Retina (tissue), 1 donor: ENCODE measurements at regions not wholly inside any gene's neighbourhood (a gene's known extent, or its start where the extent isn't known, plus 50 kb on each side); places are given as distances from the start of the nearest gene placed in this dataset.
A peak's percentile ranks its signal among the peaks of the same experiment; 100 is the strongest.
"Not testable (repeated sequence)": the region's sequence is repeated elsewhere in the genome, so short reads cannot be mapped to it uniquely, and the experiment has no call there.

Experiments used
- DNase-seq: peaks from one replicate; pipeline ENCODE4 v3.0.0-alpha.2; 2016

DNA sequence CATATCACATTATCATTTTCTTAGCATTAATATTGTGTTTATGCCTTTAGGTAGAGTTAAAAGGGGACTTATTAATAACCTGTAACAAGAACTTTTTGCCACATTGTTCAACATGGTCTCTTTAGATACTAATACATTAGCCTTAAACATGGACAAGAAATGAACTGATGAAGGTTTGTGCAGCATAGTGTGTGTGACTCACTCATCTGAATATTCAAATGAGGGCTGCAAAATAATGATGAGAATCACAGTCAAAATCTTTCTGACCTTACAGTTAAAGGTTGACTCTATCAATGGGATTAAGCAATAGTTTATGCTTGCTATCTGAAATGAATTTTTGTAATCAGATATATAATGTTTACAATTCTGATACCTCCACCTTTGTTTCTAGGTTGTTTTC lies 1189.3 kb upstream of the CITED2 start:
- no peak for DNase-seq

DNA sequence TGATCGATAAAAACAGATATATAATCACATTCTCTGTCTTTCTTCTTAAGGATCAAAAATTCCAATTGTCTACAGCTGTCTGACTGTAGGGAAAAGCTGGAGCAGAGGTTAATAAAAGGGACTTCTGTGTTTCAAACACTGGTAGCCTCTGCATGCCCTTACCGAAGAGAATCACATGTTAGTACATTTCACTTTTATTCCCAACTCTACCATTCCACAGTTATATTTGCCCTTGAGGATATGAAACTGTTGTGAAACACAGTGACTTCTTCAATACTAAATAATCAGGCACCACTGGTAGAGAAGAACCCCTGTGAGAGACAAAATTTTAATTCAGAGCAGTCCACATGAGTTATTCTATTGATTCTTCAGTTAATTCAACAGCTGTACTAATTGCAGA lies 1187.3 kb upstream of the CITED2 start:
- DNase-seq, result no peak

DNA sequence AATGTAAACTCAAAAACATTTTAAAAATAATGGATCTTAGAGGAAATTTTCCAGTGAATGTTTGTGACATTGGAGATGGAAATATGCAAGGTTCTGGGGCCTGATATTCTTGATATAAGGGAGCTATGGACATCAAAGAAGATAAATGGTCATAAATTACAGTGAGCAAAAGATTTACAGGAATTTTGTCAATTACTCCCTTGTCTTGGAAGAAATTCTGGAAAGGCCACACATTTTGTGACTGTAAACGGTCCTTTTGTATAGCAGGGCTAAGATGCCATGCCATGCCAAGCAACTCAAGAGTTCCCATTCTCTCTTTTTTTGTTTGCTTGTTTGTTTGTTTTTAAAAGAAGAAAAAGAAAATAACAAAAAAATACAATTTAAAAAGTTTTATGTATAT lies 1186.2 kb upstream of the CITED2 start:
- DNase-seq, result no peak

DNA sequence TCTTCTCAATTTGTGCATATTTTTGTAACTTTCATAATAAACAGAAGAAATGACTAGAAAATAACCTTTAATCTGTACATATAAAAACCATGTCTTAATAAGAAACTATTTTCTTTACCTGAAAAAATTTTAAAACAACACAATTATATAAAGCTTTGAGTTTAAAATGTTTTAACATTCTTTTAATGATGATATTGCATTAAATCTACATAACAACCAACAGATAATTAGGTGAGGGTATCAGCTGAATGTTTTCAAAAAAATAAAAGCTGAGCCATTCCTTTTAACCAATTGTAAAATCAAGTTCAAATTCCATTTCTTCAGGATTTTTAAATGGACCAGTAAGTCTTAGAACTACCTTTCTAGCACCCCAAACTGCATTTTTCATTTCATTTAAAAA lies 1185.0 kb upstream of the CITED2 start:
- DNase-seq, result no peak

DNA sequence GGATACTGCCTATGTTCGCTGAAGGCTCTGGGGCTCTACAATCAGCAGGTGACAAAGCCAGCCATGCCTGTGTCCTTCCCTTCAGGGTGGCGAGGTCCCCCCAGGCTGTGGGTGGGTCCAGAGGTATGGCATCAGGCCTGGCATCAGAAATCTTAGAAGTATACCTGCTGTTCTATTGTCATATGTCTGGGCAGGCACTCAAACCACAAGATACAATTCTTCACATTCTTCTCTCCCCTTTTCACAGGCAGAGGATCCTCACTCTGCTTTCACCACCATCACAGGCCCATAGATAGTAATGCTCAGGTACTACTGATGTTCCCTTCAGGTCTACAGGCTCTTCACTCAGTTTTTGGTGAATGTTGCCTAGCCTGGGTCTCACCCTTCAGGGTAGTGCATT lies 1180.0 kb upstream of the CITED2 start:
- no peak for DNase-seq

DNA sequence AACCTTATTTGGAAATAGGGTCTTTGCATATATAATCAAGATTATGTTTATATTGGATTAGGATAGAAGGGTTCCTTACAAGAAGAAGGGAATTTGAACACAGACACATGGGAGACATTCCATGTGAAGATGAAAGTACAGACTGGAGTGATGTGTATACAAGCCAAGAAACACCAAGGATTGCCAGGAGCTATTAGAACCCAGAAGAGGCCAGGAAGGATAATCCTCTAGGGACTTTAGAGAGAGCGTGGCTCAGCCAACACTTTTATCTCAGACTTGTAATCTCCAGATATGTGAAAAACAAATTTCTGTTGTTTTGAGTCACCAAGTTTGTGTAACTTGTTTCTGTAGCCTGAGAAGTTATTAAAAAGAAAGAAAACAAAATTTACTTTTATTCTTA lies 1173.9 kb upstream of the CITED2 start:
- no peak for DNase-seq

DNA sequence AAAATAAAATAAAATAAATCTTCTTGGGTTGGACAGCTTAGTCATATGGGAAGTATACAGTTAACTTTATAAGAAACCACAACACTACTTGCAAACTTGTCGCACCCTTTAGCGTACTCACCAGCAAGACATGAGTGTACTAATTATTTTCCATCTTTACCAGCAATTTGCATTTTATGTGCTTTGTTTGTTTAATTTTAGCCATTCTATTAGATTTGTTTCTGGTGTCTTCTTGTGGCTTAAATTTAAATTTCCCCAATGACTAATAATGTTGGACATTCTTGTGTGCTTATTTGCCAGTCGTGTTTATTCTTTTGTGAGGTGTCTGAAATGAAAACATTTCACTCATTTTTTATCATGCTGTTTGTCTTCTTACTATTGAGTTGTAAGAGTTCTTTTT lies 1172.2 kb upstream of the CITED2 start:
- no peak for DNase-seq

DNA sequence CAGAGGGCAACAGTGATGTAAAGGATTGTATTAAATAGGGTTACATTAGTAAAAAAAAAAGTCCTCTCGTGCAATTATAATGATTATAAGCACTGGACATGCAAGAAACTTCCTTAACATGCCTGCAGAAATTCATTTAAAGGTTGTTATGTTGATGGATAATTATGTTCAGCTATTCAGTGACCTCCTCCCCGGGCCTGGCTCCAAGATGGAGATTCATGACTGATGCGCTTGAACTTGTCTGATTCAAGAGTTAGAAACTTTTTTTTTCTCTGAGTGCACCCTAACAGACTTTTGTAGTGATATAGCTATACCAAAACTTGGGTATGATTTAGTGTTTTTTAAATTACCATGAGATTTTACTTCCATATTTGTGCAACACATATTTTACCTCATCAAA lies 1170.0 kb upstream of the CITED2 start:
- DNase-seq, result no peak

DNA sequence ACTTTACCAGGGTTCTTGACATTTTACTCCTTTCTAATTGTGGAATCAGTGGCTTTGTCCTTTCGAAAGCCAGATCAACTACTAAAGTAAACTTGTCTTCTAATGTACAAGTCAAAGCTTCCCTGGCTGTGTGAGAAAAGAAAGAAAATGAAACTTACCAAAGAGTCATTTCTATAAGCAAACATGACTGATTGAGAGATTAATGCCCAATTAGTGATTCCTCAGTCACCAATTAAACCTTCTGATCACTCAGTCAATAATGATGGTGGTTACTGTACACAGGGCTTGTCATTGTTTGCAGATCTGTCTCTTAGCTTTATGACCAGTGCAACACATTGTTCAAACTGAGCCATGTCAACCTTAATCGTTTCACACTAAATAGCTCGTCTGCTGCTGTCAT lies 1168.4 kb upstream of the CITED2 start:
- peak; percentile 24 for DNase-seq

DNA sequence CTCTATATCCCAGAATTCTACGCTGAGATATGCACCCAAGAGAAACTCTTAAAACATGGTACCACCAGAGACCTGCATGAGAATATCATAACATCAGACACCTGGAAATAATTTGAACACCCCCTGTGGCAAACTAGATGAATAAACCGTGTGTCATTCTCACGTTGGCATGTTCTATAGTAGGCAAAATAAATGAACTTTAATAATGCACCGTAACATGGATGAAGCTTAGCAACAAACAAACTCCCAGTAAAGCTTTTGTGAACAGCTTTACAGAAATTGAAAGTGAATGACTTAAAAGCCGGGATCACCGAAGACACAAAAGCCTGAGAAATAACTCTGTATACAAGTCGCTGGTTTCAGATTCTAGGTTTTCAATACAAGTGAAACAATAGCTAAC lies 1166.8 kb upstream of the CITED2 start:
- DNase-seq, result no peak

DNA sequence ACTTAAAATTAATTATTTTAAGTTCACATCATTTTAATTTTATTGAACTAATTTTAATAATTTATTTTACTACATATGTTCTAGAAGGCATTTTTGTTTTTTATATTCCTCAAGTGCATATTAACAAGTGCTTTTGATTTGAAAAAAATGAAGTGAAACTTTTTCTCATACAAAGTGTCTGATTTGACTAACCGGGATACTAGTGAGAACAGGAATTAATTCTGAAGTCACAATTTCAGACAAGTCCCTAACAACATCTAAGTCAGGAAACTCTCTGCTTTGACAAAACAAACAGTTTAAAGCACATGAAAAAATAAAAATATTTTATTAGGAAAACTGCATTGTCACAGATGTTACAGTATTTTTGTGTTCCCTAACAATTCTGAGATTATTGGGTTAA lies 1166.3 kb upstream of the CITED2 start:
- DNase-seq, result no peak

DNA sequence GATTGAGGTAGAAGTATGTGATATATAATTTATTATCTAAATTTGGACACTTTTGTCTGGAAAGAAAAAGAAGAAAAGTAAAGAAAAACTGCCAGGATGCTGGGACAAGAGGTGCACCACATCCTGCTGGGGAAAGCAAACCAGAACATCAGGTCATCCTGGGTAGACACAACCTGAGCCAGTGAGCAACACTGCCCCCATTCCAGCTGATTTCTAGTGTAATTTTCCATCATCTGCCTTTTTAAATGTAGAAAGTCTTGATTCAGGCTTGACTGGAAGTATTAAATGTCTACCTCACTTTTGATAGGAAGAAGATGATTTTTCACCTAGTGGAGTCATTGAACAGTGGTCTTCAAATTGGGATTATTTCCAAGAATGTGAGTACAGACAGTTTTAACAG lies 1164.5 kb upstream of the CITED2 start:
- no peak for DNase-seq

DNA sequence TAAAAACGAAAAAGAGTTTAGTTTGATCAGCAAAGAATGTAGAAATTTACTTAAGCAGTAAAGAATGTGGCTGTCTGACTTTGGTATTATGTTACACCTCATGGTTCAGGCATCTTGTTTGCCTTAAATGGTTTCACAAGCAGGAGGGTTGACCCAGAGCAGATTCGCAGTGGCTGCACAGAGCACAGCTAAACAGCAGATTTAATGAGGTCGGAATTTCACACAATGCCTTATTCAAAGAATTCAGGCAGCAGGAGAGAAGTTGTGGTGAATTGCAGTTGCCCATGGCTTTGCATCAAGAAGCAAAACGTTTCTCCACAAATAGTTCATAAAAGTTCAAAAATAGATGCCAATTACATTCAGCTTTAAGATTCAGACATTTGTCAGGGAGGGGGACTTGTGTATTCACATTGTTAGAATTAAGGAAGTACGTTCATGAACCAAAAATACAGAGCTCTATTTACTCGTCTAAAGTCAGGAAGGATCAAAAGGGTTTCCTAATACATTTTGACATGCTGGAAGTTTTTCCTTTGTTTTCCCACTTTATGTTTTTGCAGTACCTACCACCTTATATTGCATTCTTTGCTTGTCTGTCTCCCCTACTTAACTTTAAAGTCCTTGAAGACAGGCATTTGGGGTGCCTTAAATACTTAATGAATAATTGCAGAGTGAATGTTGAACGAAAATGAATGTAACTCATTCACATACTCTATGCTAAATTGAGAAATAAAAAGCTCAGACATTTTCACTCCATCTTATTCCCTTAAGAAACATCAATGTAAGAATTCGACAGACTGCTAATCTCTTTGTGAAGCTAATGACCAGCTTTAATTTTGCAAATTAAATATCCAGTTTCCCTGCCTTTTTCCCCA lies 1163.6 kb upstream of the CITED2 start:
- peak; percentile 75 for DNase-seq

DNA sequence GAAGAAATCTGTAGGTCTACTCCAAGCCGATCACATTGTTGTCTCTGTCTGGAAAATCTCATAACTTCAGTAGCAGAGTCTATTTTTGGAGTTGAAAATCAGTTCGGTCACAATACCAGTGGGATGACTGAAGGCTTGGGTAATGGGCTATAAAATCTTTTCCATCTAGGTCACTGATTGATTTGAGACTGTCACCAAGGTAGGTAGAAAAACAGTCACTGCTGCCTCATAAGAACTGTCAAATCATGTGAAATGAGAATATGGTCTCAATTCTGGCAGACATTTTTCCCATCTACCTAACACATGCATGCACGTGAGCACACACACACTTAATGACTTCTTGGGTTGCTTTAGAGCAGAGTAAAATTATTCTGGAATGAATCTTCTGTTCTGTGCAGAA lies 1162.8 kb upstream of the CITED2 start:
- DNase-seq, result no peak

DNA sequence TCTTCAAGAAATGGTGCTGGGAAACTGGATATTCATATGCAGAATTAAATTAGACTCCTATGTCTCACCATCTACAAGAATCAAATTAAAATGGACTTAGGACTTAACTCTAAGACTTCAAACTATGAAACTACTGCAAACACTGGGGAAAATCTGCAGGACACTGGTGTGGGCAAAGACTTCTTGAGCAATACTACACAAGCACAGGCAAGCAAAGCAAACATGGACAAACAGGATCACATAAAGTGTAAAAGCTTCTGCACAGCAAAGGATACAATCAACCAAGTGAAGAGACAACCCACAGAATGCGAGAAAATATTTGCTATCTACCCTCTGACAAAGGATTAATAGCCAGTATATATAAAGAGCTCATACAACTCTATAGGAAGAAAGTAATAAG lies 1161.1 kb upstream of the CITED2 start:
- DNase-seq, result no peak

DNA sequence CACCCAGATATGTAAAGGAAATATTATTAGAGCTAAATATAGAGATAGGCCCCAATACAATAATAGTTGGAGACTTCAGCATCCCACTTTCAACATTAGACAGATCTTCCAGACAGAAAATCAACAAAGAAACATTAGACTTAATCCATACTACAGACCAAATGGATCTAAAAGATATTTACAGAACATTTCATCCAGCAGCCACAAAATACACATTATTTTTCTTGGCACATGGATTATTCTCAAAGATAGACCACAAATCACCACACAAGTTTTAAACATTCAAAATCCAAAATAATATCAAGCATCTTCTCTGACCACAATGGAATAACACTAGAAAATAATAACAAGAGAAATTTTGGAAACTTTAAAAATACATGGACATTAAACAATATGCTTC lies 1159.1 kb upstream of the CITED2 start:
- no peak for DNase-seq

DNA sequence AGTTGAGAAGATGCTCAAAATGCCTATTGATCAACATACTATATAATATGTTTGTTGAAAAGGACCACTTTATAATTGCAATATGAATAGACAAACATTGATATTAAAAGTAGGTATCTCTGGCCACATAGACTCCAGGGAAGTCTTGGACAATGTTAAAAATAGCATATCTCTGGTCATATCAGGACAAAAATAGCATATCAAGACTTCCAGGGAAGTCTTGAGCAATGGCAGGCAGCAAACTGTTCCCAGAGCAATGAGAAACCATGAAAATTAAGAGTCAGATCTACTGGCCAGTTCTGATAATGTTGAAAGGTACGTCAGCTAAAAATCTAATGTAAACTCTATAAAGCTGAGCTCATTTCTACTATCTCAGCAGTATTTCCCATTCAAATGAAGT lies 1130.3 kb upstream of the CITED2 start:
- DNase-seq, result no peak

DNA sequence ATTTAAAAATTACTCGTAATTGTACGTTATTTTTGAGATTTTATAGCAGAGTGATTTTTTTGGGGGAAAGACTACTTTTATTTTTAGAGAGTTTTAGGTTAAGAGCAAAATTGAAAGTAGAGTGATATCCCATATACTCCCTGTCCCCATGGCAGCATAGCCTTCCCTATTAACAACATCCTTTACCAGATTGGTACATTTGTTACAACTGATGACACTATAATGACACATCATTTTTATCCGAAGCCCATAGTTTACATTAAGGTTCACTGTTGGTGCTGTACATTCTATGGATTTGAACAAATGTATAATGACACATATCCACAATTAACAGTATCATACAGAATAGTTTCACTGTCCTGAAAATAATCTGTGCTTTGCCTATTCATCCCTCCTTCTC lies 1126.4 kb upstream of the CITED2 start:
- no peak for DNase-seq

DNA sequence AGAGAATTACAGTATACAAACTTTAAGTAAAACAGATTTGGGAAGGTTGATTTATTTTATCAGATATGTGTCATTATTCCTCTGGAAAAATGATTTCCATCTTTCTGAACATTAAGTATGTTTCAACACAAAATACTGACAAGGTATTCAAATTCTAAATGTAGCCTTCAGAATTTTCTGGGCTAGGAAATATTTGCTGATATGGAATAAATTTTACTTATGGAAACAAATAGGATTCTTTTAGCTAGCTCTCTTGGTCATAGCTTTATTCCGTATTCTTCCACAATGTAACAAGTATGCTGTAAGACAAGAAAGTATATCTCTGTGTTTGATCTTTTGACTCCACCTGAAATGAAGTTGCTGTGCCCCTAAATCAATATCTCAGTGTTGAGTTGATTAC lies 1125.2 kb upstream of the CITED2 start:
- DNase-seq, result no peak

DNA sequence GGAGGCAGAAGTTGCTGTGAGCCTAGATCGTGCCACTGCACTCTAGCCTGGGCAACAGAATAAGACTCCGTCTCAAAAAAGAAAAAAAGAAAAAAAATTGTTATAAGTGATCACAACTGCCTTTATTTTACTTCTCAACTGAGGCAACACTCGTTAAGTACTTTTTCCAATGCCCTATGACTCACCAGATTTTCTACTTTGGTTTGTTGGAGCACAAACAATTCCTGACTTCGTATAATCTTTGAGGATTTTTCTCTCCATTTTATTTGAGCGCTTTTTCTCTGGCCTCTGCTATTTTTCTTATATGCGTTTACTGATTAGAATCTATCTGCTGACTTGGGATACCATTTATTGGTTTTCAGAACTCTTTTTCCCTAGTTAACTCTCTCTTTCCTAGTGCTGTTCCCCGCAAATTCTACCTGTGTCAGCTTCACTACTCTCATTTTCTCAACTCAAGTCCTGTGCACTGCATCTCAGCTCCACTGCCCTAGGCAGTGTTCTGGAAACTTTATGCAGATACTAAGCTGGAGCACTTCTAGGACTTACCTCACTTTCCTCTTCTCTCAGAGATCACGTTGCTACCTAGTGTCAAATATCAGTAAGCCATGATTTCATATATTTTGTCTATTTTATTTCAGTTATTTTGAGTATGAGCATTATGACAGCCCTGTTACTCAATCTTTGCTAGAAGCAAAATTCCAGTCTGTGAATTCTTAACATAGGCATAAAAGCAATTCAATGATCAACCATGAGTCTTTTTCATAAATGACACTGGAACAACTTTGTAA lies 1120.1 kb upstream of the CITED2 start:
- no peak for DNase-seq

DNA sequence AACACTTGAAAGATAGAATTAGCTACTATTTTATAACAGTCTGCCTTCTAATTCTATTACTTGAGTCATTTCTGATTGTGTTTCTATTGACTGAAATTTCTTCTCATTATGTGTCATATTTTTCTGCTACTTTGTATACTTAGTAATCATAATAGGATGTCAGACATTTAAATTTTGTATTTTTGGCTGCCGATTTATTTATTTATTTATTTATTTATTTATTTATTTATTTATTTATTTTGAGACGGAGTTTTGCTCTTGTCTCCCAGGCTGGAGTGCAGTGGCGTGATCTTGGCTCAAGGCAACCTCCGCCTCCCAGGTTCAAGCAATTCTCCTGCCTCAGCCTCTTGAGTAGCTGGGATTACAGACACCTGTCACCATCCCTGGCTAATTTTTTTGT lies 1119.0 kb upstream of the CITED2 start:
- DNase-seq, result not testable (repeated sequence)

DNA sequence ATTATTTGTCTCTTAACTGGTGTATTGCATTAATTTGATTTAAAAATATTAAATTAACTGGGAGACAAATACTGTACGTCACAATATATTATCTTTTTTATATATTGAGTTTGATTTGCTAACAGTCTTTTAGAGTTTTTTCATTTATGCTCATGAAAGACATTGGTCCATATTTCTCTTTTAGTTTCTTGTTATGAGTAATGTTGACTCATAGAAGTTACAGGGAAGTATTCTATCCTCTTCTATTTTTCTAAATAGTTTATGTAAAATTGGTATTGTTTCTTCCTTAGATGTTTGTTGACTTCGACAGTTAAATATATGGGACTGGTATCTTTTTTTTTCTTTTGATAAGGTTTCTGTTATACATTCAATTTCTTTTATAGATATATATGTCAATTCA lies 1115.6 kb upstream of the CITED2 start:
- no peak for DNase-seq

DNA sequence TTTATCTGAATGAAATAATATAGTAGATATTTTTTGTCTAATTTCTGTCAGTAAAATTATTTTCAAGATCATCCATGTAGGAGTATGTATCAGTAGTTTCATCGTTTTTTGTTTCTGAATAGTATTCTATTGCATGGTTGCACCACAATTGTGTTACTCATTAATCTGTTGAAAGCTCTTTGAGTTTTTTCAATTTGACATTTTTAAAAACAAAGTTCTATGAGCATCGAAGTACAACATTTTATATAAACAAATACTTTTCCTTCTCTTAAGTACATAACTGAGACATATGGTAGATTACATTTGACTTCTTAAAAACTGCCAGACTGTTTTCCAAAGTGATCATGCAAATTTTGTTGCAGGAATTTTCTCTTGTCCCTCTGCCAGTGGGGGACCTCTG lies 1113.1 kb upstream of the CITED2 start:
- DNase-seq, result no peak
